ENCODE measurements at regions not wholly inside any gene's neighbourhood (a gene's known extent, or its start where the extent isn't known, plus 50 kb on each side); places are given as distances from the start of the nearest gene placed in this dataset.

DNA sequence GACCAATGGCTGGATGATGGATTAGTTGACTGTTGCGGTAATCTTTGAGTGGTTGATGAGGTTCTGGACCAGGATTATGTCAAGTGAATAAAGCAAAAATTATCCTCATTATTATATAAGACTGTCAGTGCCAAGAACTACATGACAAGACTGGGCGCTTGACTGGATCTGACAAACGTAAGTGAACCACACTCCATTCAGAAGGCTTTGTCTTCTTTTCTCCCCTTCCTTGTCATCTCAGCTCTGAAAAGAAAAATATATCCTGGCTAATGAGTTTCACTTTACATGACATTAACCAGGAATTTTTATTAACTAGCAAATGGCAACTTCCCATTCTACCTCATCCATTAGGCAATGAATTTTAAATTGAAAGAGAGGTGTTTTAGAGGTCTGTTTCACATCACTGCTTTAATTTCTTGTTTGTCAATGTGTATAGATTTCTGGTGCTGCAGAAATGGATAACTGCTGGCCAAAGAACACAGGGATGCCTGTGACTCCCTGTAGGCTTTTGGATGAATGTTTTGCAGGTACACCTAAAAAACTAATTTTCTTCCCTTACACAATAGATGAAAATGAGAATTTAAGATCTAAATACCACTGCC, 150.1 kb downstream of the ELOVL4 start (continued):
- TF ChIP-seq PHF8 (conservative IDR thresholded peaks at IDR 0.05; ENCODE audit: low read depth, low read length) = no peak
- no peak for TF ChIP-seq RFX5 (IDR thresholded peaks at IDR 0.05; ENCODE audit: borderline replicate concordance, low read depth, low read length)

Data from H1 (cell line).